K562 (cell line): ENCODE measurements at regions not wholly inside any gene's neighbourhood (a gene's known extent, or its start where the extent isn't known, plus 50 kb on each side); places are given as distances from the start of the nearest gene placed in this dataset.

Experiments used
- ATAC-seq: fragments of 200-7000 bp; cut with Tn5 transposase; 3 replicates; pipeline ENCODE4 v1.9.1; 2020; ENCODE audit warnings: moderate library complexity
- BruUV-seq: library from RNA; stranded (reverse); fragments of 400-500 nt; replicated peaks from 2 replicates; lab custom pipeline; 2021; lab: Mats Ljungman, UMichigan
- CTCF ChIA-PET: fragments of 300-600 bp; formaldehyde crosslinking; extraction: SDS; loops from one replicate; lab custom pipeline; 2021; ENCODE audit warnings: low intra/inter-chr PET ratio; lab: Yijun Ruan, JAX
- POLR2A ChIA-PET: fragments of 300-600, 350-650 bp; sonication (Branson Sonifier 250); formaldehyde crosslinking; extraction: SDS; loops from one replicate; lab custom pipeline; 2021; ENCODE audit warnings: antibody characterized with exemption, inconsistent platforms; lab: Yijun Ruan, JAX
- DNase-seq, 4 experiments: peaks; one replicate each; pipeline versions ENCODE4 v3.0.0 to v3.0.0-alpha.2; 2011 to 2018; ENCODE audit warnings: low spot score in 3 of 4, mixed read lengths in 3 of 4; ENCODE audit errors: extremely low read depth in 1 of 4
- FAIRE-seq: peaks from 2 replicates; lab custom pipeline; 2011; peaks lifted over from hg19 to GRCh38; lab: Jason Lieb, UNC
- H2AFZ ChIP-seq: 2 replicates; pipeline ENCODE4 v1.6.0; 2011; ENCODE audit warnings: low read depth, low read length, control low read depth, inconsistent platforms
- H3K27ac ChIP-seq: fragments of 200-600 bp; 3 replicates; pipeline ENCODE4 v1.8.0; 2011; ENCODE audit warnings: low read depth, mild to moderate bottlenecking, control low read depth, inconsistent platforms, low read length, moderate library complexity, mixed read lengths; ENCODE audit errors: extremely low read depth
- H3K27me3 ChIP-seq, 2 experiments: fragments of 300-600 bp in 1 of 2; 2 replicates in 1 of 2; 3 replicates in 1 of 2; pipeline versions ENCODE4 v1.6.0 to v1.8.0; 2011; ENCODE audit warnings: inconsistent platforms in 2 of 2, low read length in 2 of 2, mild to moderate bottlenecking in 1 of 2, mixed read lengths in 1 of 2, moderate library complexity in 1 of 2; ENCODE audit not compliant: control insufficient read depth in 2 of 2, insufficient read depth in 2 of 2
- H3K36me3 ChIP-seq: fragments of 300-600 bp; 3 replicates; pipeline ENCODE4 v1.8.0; 2011; ENCODE audit warnings: mild to moderate bottlenecking, low read length, inconsistent platforms; ENCODE audit not compliant: control insufficient read depth, insufficient read depth
- H3K4me1 ChIP-seq, 2 experiments: fragments of 200-600 bp in 1 of 2; replicated peaks in 1 of 2; 2 replicates in 1 of 2; 3 replicates in 1 of 2; pipeline versions ENCODE4 v1.5.1 to v1.8.0; 2011; ENCODE audit warnings: inconsistent platforms in 2 of 2, low read length in 2 of 2, mild to moderate bottlenecking in 1 of 2, mixed read lengths in 1 of 2, moderate library complexity in 1 of 2; ENCODE audit not compliant: control insufficient read depth in 2 of 2, insufficient read depth in 2 of 2
- H3K4me2 ChIP-seq: 2 replicates; pipeline ENCODE4 v1.6.1; 2011; ENCODE audit warnings: low read length, control low read depth, inconsistent platforms, mixed read lengths; ENCODE audit not compliant: insufficient read depth
- H3K4me3 ChIP-seq: fragments of 200-600 bp; sonication (generic), shearing (Covaris generic); 2 replicates; pipeline ENCODE4 v1.5.1; 2016; ENCODE audit warnings: control low read depth, inconsistent platforms
- H3K79me2 ChIP-seq: fragments of 200-600 bp; 3 replicates; pipeline ENCODE4 v1.8.0; 2011; ENCODE audit warnings: low read length, inconsistent platforms; ENCODE audit not compliant: control insufficient read depth, insufficient read depth
- H3K9ac ChIP-seq, 2 experiments: 2 replicates each; pipeline versions ENCODE4 v1.6.0 to v1.6.1; 2011; ENCODE audit warnings: low read depth in 2 of 2, low read length in 2 of 2, control low read depth in 1 of 2, inconsistent platforms in 1 of 2, mild to moderate bottlenecking in 1 of 2, mixed read lengths in 1 of 2; ENCODE audit not compliant: insufficient read depth in 1 of 2
- H3K9me1 ChIP-seq: one replicate; pipeline ENCODE4 v1.6.0; 2011; ENCODE audit warnings: inconsistent platforms, mild to moderate bottlenecking, low read length, moderate library complexity; ENCODE audit not compliant: control insufficient read depth, insufficient read depth
- H3K9me3 ChIP-seq: replicated peaks from 2 replicates; pipeline ENCODE4 v1.5.1; 2011; ENCODE audit warnings: low read depth, low read length, inconsistent platforms; ENCODE audit not compliant: control insufficient read depth, insufficient read depth
- H4K20me1 ChIP-seq: replicated peaks from 2 replicates; pipeline ENCODE4 v1.6.1; 2011; ENCODE audit warnings: low read length, inconsistent platforms, mixed read lengths; ENCODE audit not compliant: control insufficient read depth, insufficient read depth
- HNRNPUL1 ChIP-seq: fragments of 200-400 bp; formaldehyde crosslinking; IDR thresholded peaks from 2 replicates; pipeline ENCODE4 v1.6.1; 2017; ENCODE audit warnings: low read length
- U2AF1 ChIP-seq: fragments of 200-400 bp; formaldehyde crosslinking; optimal IDR thresholded peaks from 2 replicates; pipeline ENCODE3; 2017; ENCODE audit warnings: mild to moderate bottlenecking, low read depth, low read length, moderate library complexity
- WGBS: fragments of 100-300 bp; shearing (Covaris generic); methylation state at CpG from one replicate; pipeline ENCODE4 v1.1.6; 2016; ENCODE audit warnings: low coverage, mixed read lengths; ENCODE audit not compliant: insufficient coverage; ENCODE audit errors: missing lambda C conversion rate; 5-methylcytosine and 5-hydroxymethylcytosine counted together
- in situ Hi-C: fragments of 300-500 bp; cut with MboI; formaldehyde crosslinking; loops from 4 replicates; pipeline ENCODE4 v1.15.0; 2018; ENCODE audit warnings: inconsistent platforms, mixed read lengths
- intact Hi-C: fragments of 100-400 bp; cut with micrococcal nuclease; formaldehyde crosslinking; loops from 2 replicates; pipeline ENCODE4 v1.14.2; 2022
- TF ChIP-seq, protein P1 (sequence below): fragments of 150-350 bp; IDR thresholded peaks from 2 replicates; pipeline ENCODE4 v1.6.1; 2014; ENCODE audit warnings: low read depth, mild to moderate bottlenecking, low read length, borderline replicate concordance
- TF ChIP-seq, protein P2 (sequence below), 2 experiments: fragments of 200-800 bp in 1 of 2; sonication (Bioruptor generic) in 1 of 2; sonication (generic) in 1 of 2; formaldehyde crosslinking in 1 of 2; IDR thresholded peaks in 1 of 2; conservative IDR thresholded peaks in 1 of 2; 2 replicates each; pipeline versions ENCODE4 v1.5.0 to v1.6.1; 2016 to 2020; ENCODE audit warnings: missing compliant biosample characterization in 1 of 2, missing genetic modification characterization in 1 of 2, missing genetic modification reagents in 1 of 2

DNA sequence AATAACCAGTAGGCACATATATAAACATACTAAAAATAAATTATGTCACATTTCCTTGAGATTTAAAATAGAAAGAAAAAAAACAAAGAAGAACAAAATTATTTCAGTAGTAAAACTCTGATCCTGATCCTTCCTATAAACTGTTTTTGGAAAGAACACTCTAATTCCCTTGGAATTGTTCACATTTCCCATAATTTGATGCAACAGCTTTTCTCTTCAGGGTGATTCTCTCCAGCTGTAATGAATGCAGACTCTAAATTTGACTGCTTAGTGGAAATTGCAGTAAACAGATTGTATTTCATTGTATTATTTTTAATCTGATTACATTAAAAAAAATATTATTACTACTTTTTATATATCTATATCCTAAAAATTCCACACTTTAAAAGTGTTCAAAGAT lies 70.2 kb upstream of the ABI3BP start (continued):
- TF ChIP-seq HNRNPUL1 (no peak), U2AF1 (no peak)
- TF ChIP-seq, protein P1, sequence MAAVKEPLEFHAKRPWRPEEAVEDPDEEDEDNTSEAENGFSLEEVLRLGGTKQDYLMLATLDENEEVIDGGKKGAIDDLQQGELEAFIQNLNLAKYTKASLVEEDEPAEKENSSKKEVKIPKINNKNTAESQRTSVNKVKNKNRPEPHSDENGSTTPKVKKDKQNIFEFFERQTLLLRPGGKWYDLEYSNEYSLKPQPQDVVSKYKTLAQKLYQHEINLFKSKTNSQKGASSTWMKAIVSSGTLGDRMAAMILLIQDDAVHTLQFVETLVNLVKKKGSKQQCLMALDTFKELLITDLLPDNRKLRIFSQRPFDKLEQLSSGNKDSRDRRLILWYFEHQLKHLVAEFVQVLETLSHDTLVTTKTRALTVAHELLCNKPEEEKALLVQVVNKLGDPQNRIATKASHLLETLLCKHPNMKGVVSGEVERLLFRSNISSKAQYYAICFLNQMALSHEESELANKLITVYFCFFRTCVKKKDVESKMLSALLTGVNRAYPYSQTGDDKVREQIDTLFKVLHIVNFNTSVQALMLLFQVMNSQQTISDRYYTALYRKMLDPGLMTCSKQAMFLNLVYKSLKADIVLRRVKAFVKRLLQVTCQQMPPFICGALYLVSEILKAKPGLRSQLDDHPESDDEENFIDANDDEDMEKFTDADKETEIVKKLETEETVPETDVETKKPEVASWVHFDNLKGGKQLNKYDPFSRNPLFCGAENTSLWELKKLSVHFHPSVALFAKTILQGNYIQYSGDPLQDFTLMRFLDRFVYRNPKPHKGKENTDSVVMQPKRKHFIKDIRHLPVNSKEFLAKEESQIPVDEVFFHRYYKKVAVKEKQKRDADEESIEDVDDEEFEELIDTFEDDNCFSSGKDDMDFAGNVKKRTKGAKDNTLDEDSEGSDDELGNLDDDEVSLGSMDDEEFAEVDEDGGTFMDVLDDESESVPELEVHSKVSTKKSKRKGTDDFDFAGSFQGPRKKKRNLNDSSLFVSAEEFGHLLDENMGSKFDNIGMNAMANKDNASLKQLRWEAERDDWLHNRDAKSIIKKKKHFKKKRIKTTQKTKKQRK, result no peak

DNA sequence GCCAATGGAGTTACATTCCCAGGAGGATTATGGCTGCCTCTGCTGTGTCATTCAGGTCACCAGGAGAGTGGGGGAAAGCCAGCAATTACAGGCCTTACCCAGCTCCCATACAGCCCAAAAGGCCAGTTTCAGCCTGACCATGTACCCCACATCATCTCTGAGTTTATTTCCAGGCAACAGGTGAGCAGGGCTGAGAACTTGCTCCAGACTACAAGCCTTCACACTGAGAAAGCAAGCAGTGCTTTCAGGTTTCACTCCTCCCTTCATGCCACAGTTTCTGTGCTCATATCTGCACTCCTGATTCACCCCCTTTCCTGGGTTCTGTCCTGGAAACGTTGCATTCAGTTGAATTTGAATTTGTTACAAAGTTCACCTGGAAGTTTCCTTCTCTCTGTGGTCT lies 68.1 kb upstream of the ABI3BP start:
- FAIRE-seq, result no peak
- ATAC-seq, result no peak

More for the DNA sequence above, 68.1 kb upstream of the ABI3BP start:
- no peaks in the 10 kb centered on the region for H3K9me1 ChIP-seq
- H3K27ac ChIP-seq, result no peak overlapping the region
- no peaks in the 10 kb centered on the region for H3K27me3 ChIP-seq
- no peaks in the 10 kb centered on the region for H3K79me2 ChIP-seq
- H3K4me1 ChIP-seq, result no peaks in the 10 kb centered on the region
- TF ChIP-seq, protein P2, sequence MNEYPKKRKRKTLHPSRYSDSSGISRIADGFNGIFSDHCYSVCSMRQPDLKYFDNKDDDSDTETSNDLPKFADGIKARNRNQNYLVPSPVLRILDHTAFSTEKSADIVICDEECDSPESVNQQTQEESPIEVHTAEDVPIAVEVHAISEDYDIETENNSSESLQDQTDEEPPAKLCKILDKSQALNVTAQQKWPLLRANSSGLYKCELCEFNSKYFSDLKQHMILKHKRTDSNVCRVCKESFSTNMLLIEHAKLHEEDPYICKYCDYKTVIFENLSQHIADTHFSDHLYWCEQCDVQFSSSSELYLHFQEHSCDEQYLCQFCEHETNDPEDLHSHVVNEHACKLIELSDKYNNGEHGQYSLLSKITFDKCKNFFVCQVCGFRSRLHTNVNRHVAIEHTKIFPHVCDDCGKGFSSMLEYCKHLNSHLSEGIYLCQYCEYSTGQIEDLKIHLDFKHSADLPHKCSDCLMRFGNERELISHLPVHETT (CRISPR knock-in tag; conservative IDR thresholded peaks at IDR 0.05 in 1 of 2, IDR thresholded peaks at IDR 0.05 in 1 of 2), result no peak
- in situ Hi-C loops (no loop called here), intact Hi-C loops (no loop called here)
- H3K9ac ChIP-seq, result no peak overlapping the region
- H3K4me2 ChIP-seq, result no peak overlapping the region
- H3K36me3 ChIP-seq, result no peaks in the 10 kb centered on the region
- ChIA-PET POLR2A (no interaction called here), CTCF (no interaction called here)
- H3K9me3 ChIP-seq, result no peaks in the 10 kb centered on the region
- no peak overlapping the region for H2AFZ ChIP-seq
- BruUV-seq, result no TSS peak
- no peak for DNase-seq
- H3K4me3 ChIP-seq, result no peak overlapping the region
- WGBS, result 0% methylated on average over 1 of the region's 1 CpG
- H4K20me1 ChIP-seq, result no peaks in the 10 kb centered on the region
